CD8-positive, alpha-beta memory T cell (primary cell): ENCODE measurements at regions not wholly inside any gene's neighbourhood (a gene's known extent, or its start where the extent isn't known, plus 50 kb on each side); places are given as distances from the start of the nearest gene placed in this dataset.
A peak's percentile ranks its signal among the peaks of the same experiment; 100 is the strongest.

Experiments used
- CTCF ChIA-PET: fragments of 350-600 bp; sonication (Branson Sonifier 250); formaldehyde crosslinking; loops from one replicate; lab custom pipeline; 2021; ENCODE audit warnings: antibody characterized with exemption; lab: Charles Lee
- POLR2A ChIA-PET: fragments of 350-600 bp; sonication (Branson Sonifier 250); formaldehyde crosslinking; loops from one replicate; lab custom pipeline; 2021; ENCODE audit warnings: antibody characterized with exemption; lab: Charles Lee
- DNase-seq, 5 donors: peaks; one replicate each; pipeline versions ENCODE4 v3.0.0 to v3.0.0-alpha.2; 2020 to 2022; ENCODE audit warnings: mixed read lengths in 1 of 5
- H3K27ac ChIP-seq: one replicate; pipeline ENCODE4 v1.7.0; 2013; ENCODE audit warnings: low read depth, mild to moderate bottlenecking, low read length, moderate library complexity
- H3K27me3 ChIP-seq: 2 replicates; pipeline ENCODE4 v1.7.0; 2013; ENCODE audit warnings: low read length, mild to moderate bottlenecking; ENCODE audit not compliant: insufficient read depth, poor library complexity, severe bottlenecking
- H3K36me3 ChIP-seq: 2 replicates; pipeline ENCODE4 v1.7.0; 2013; ENCODE audit warnings: mild to moderate bottlenecking, low read length, moderate library complexity; ENCODE audit not compliant: insufficient read depth
- H3K4me1 ChIP-seq: 2 replicates; pipeline ENCODE4 v1.7.0; 2013; ENCODE audit warnings: mild to moderate bottlenecking, low read length, moderate library complexity; ENCODE audit not compliant: insufficient read depth
- H3K4me3 ChIP-seq: 2 replicates; pipeline ENCODE4 v1.7.0; 2013; ENCODE audit warnings: mild to moderate bottlenecking, low read length
- H3K9me3 ChIP-seq: 2 replicates; pipeline ENCODE4 v1.7.0; 2013; ENCODE audit warnings: mild to moderate bottlenecking, low read length
- H3K27ac Mint-ChIP-seq, 8 donors: one replicate each; pipeline ENCODE4 v1.8.0; 2020 to 2021; ENCODE audit warnings: mixed read lengths in 8 of 8, mild to moderate bottlenecking in 6 of 8, inconsistent platforms in 3 of 8, moderate library complexity in 3 of 8
- H3K27me3 Mint-ChIP-seq, 2 donors: one replicate each; pipeline ENCODE4 v1.8.0; 2020 to 2021; ENCODE audit warnings: mixed read lengths in 2 of 2, mild to moderate bottlenecking in 1 of 2, moderate library complexity in 1 of 2
- H3K36me3 Mint-ChIP-seq, 3 donors: one replicate each; pipeline ENCODE4 v1.8.0; 2020 to 2021; ENCODE audit warnings: mixed read lengths in 3 of 3, inconsistent platforms in 1 of 3, mild to moderate bottlenecking in 1 of 3
- H3K4me1 Mint-ChIP-seq, 3 donors: one replicate each; pipeline ENCODE4 v1.8.0; 2020 to 2021; ENCODE audit warnings: mixed read lengths in 3 of 3, inconsistent platforms in 1 of 3, mild to moderate bottlenecking in 1 of 3
- H3K4me3 Mint-ChIP-seq, 7 donors: one replicate each; pipeline ENCODE4 v1.8.0; 2020 to 2021; ENCODE audit warnings: mixed read lengths in 7 of 7, mild to moderate bottlenecking in 6 of 7, moderate library complexity in 4 of 7, inconsistent platforms in 2 of 7
- H3K9me3 Mint-ChIP-seq, 5 donors: one replicate each; pipeline ENCODE4 v1.8.0; 2020 to 2022; ENCODE audit warnings: mixed read lengths in 5 of 5, mild to moderate bottlenecking in 3 of 5, moderate library complexity in 2 of 5, inconsistent platforms in 1 of 5

DNA sequence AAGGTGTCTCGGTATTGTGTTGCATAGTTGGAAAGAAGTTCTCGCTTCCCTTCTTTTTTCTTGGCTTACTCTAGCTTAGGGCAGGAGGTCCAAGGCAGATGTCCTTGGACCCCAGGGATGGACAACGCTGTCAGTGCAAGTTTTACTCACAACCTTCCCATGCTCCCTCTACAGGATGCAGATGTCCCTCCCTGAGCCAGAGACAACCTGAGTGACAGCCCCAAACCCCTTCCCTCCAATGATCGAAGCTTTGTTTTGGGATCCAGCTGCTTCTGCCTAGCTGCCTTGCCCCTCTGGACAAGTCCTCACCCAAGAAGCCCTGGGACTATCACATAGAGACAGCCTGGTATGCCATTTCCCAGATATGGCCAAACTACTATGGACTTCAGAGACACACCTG, 112.0 kb upstream of the RAP1B start:
- Histone ChIP-seq H3K27me3 (no peaks in the 10 kb centered on the region), H3K27ac (no peak overlapping the region), H3K36me3 (no peaks in the 10 kb centered on the region), H3K4me1 (no peaks in the 10 kb centered on the region), H3K9me3 (no peaks in the 10 kb centered on the region), H3K4me3 (no peak overlapping the region)
- ChIA-PET POLR2A (no interaction called here), CTCF (no interaction called here)
- Mint-ChIP-seq H3K9me3 (no peaks in the 10 kb centered on the region), H3K36me3 (peaks cover 0 to 5% (median 2%) of the 10 kb centered on the region in 3 donors), H3K4me1 (peaks cover 20 to 25% (median 24%) of the 10 kb centered on the region in 3 donors), H3K27me3 (no peaks in the 10 kb centered on the region), H3K27ac (no peak overlapping the region), H3K4me3 (peak overlapping the region in 3 of 7 donors; percentile 5 to 20 (median 14))
- DNase-seq, result no peak

DNA sequence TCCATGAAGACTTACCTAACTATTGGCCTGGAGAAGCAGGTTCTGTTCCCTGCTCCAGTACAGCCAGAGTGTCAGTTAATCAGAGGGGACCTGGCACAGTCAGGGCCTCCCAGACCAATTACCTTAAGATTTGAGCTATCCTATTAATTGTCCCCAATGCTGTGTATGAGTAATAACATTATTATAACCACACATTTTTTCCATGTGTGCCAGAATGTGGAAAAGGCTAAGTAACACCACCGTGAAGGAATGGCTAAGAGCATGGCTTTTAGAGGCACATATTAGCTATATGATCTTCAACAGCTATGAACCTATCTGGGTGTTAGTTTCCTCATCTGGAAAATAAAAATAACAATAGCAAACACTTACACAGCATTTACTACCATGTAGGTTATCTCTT, 111.1 kb upstream of the RAP1B start:
- no peak overlapping the region for H3K27ac Mint-ChIP-seq
- CTCF ChIA-PET, result no interaction called here

DNA sequence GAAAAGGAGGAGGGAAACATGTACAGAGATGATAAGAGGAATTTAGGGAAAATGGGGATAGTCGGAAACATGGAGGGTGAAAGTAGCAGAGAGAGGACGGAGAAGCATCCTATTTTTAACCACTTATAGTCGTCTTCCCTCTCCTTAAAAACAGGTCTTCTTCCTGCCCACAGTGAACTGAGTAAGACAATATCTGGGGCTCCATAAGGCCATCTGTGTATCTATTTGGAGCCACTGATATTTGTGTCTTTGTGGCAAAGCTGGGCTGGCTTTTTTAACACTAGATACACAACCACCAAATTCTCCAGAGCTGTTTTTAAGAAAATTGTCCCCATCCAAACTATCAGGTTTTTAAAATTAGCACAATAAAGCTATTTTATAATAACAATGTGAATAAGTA, 109.5 kb upstream of the RAP1B start:
- Histone ChIP-seq H3K36me3 (no peaks in the 10 kb centered on the region), H3K4me3 (no peak overlapping the region), H3K9me3 (no peaks in the 10 kb centered on the region), H3K27me3 (no peaks in the 10 kb centered on the region), H3K4me1 (no peaks in the 10 kb centered on the region), H3K27ac (no peak overlapping the region)
- no peak overlapping the region for H3K27ac Mint-ChIP-seq
- H3K4me3 Mint-ChIP-seq, result no peak overlapping the region
- H3K4me1 Mint-ChIP-seq, result peaks cover 22 to 25% (median 24%) of the 10 kb centered on the region in 3 donors
- H3K27me3 Mint-ChIP-seq, result no peaks in the 10 kb centered on the region
- CTCF ChIA-PET, result no interaction called here
- H3K36me3 Mint-ChIP-seq, result peaks cover 0 to 8% (median 4%) of the 10 kb centered on the region in 3 donors
- DNase-seq, result no peak
- no peaks in the 10 kb centered on the region for H3K9me3 Mint-ChIP-seq
- POLR2A ChIA-PET, result no interaction called here

More for the DNA sequence above, 111.1 kb upstream of the RAP1B start:
- H3K4me1 ChIP-seq, result no peaks in the 10 kb centered on the region
- H3K36me3 Mint-ChIP-seq, result peaks cover 0 to 5% (median 4%) of the 10 kb centered on the region in 3 donors
- POLR2A ChIA-PET, result no interaction called here
- H3K4me3 ChIP-seq, result no peak overlapping the region
- no peaks in the 10 kb centered on the region for H3K36me3 ChIP-seq
- H3K9me3 Mint-ChIP-seq, result no peaks in the 10 kb centered on the region
- H3K27me3 Mint-ChIP-seq, result no peaks in the 10 kb centered on the region
- DNase-seq, result no peak
- peaks cover 22 to 25% (median 24%) of the 10 kb centered on the region in 3 donors for H3K4me1 Mint-ChIP-seq
- no peaks in the 10 kb centered on the region for H3K9me3 ChIP-seq
- no peak overlapping the region for H3K4me3 Mint-ChIP-seq
- H3K27me3 ChIP-seq, result no peaks in the 10 kb centered on the region
- H3K27ac ChIP-seq, result no peak overlapping the region

DNA sequence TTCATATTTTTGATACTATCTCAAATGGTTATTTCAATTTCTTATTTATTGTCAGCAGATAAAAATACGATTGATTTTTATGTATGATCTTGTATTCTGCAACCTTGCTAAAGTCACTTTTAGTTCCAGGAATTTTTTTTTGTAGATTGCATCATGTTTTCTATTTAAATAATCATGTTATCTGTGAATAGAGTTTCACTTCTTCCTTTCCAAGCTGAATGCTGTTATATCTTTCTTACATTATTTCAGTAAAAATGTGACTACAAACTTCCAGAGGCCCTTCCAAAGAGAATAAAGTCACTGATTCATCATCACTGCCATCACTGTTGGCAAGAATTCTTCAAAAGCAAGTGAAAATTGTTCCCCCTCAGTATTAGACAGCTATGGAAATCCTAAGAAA, 104.7 kb upstream of the RAP1B start:
- POLR2A ChIA-PET, result no interaction called here
- Mint-ChIP-seq H3K27ac (no peak overlapping the region), H3K4me1 (peaks cover 0 to 1% (median 0%) of the 10 kb centered on the region in 3 donors)

DNA sequence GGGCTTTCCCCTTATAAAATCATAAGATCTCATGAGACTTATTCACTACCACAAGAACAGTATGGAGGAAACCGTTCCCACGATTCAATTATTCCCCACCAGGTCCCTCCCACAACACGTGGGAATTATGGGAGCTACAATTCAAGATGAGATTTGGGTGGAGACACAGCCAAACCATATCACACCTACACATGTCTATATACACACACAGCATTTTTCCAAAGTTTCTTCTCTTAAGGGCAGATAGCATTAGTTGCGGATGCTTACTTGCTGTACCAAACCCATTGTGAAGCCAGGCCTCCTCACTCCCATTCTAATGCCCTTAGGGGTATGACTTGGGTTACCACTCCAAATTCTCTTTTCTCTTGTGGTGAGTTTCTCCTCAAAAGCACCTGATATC, 104.1 kb upstream of the RAP1B start:
- peaks cover 0 to 13% (median 3%) of the 10 kb centered on the region in 3 donors for H3K36me3 Mint-ChIP-seq
- no peaks in the 10 kb centered on the region for H3K9me3 Mint-ChIP-seq
- H3K27ac Mint-ChIP-seq, result no peak overlapping the region
- Histone ChIP-seq H3K4me3 (no peak overlapping the region), H3K9me3 (no peaks in the 10 kb centered on the region), H3K36me3 (no peaks in the 10 kb centered on the region), H3K27me3 (no peaks in the 10 kb centered on the region), H3K27ac (no peak overlapping the region), H3K4me1 (no peaks in the 10 kb centered on the region)
- peaks cover 0 to 1% (median 0%) of the 10 kb centered on the region in 3 donors for H3K4me1 Mint-ChIP-seq
- POLR2A ChIA-PET, result no interaction called here
- no peaks in the 10 kb centered on the region for H3K27me3 Mint-ChIP-seq
- CTCF ChIA-PET, result no interaction called here
- no peak for DNase-seq
- no peak overlapping the region for H3K4me3 Mint-ChIP-seq

More for the DNA sequence above, 104.7 kb upstream of the RAP1B start:
- H3K4me1 ChIP-seq, result no peaks in the 10 kb centered on the region
- no peak overlapping the region for H3K27ac ChIP-seq
- CTCF ChIA-PET, result no interaction called here
- DNase-seq, result no peak
- no peaks in the 10 kb centered on the region for H3K9me3 Mint-ChIP-seq
- no peak overlapping the region for H3K4me3 ChIP-seq
- H3K4me3 Mint-ChIP-seq, result no peak overlapping the region
- no peaks in the 10 kb centered on the region for H3K27me3 Mint-ChIP-seq
- no peaks in the 10 kb centered on the region for H3K27me3 ChIP-seq
- H3K9me3 ChIP-seq, result no peaks in the 10 kb centered on the region
- no peaks in the 10 kb centered on the region for H3K36me3 ChIP-seq
- H3K36me3 Mint-ChIP-seq, result peaks cover 0 to 13% (median 3%) of the 10 kb centered on the region in 3 donors

DNA sequence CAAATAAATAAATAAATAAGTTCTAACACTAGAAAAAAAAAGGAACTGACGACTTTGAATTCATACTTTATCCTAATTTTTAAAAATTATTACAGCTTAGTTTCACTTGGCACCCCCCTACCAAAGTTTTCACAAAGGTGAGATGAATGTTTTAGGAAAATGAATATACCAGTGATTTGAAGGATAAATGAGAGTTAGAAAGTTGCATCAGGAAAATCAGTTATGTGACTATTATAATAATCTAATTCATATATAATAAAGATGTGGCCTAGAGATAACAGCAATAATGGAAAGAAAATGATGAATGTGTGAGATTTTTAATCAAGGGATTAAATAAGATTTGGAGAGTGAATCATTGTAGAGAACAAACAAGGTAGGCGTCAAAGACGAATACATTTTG, 103.0 kb upstream of the RAP1B start:
- Histone ChIP-seq H3K27me3 (no peaks in the 10 kb centered on the region), H3K36me3 (no peaks in the 10 kb centered on the region), H3K27ac (no peak overlapping the region), H3K9me3 (no peaks in the 10 kb centered on the region), H3K4me1 (no peaks in the 10 kb centered on the region), H3K4me3 (no peak overlapping the region)
- H3K36me3 Mint-ChIP-seq, result peaks cover 0 to 16% (median 3%) of the 10 kb centered on the region in 3 donors
- H3K4me3 Mint-ChIP-seq, result no peak overlapping the region
- no peaks in the 10 kb centered on the region for H3K9me3 Mint-ChIP-seq
- DNase-seq, result no peak
- CTCF ChIA-PET, result no interaction called here
- POLR2A ChIA-PET, result no interaction called here
- H3K27ac Mint-ChIP-seq, result no peak overlapping the region
- H3K4me1 Mint-ChIP-seq, result peaks cover 0 to 1% (median 0%) of the 10 kb centered on the region in 3 donors
- no peaks in the 10 kb centered on the region for H3K27me3 Mint-ChIP-seq

DNA sequence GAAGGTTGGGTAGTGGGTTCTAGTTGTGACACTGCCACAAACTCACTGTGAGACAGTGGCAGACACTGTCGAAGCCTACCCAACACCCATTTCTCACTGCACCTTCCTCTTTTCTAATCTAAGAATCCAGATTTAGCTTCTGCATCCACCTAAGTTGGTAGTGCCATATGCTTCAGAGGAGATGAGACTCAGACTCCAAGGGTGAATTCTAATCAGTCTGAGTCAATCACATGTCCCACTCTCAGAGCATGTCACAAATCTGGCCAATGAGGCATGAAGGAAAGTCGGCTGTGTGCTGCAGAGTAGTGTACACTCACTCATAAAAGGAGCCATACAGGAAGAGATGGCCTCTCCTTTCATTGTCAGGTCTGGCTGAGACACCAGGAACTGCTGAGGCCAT, 102.1 kb upstream of the RAP1B start:
- POLR2A ChIA-PET, result no interaction called here
- H3K36me3 Mint-ChIP-seq, result peaks cover 0 to 18% (median 4%) of the 10 kb centered on the region in 3 donors
- H3K27me3 Mint-ChIP-seq, result no peaks in the 10 kb centered on the region
- H3K4me1 Mint-ChIP-seq, result peaks cover 0 to 1% (median 0%) of the 10 kb centered on the region in 3 donors
- Histone ChIP-seq H3K4me1 (no peaks in the 10 kb centered on the region), H3K36me3 (no peaks in the 10 kb centered on the region), H3K9me3 (no peaks in the 10 kb centered on the region), H3K27me3 (no peaks in the 10 kb centered on the region), H3K27ac (no peak overlapping the region), H3K4me3 (no peak overlapping the region)
- no peak overlapping the region for H3K27ac Mint-ChIP-seq
- no peak for DNase-seq
- CTCF ChIA-PET, result no interaction called here
- no peaks in the 10 kb centered on the region for H3K9me3 Mint-ChIP-seq
- no peak overlapping the region for H3K4me3 Mint-ChIP-seq

DNA sequence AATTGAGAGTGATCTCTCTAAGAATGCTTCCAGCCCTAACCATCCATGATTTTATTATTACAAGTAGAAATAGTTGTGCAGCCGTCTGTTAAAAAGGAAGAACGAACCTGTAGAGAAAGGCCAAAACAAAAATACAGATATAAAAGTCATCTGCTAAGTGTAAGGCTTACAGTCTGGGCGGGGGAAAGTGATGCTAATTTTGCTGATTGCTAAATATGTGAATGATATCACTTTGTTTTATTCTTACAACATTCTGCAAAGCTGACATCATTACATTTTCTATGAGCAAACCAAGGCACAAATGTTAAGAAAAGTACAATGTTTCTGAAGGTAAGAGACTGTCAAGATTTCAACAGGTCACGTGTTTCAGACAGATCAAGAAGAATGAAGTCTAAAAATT, 101.5 kb upstream of the RAP1B start:
- no peaks in the 10 kb centered on the region for H3K9me3 Mint-ChIP-seq
- H3K36me3 Mint-ChIP-seq, result peaks cover 0 to 18% (median 4%) of the 10 kb centered on the region in 3 donors
- H3K4me1 Mint-ChIP-seq, result peaks cover 0 to 1% (median 0%) of the 10 kb centered on the region in 3 donors
- ChIA-PET CTCF (no interaction called here), POLR2A (interaction anchor here (0.5 kb wide), 1 partner anchor 145 kb away, joined by 4 read pairs; no protein-coding TSS in a partner anchor)
- DNase-seq, result no peak
- no peak overlapping the region for H3K4me3 Mint-ChIP-seq
- no peak overlapping the region for H3K27ac ChIP-seq
- no peaks in the 10 kb centered on the region for H3K9me3 ChIP-seq
- no peak overlapping the region for H3K4me3 ChIP-seq
- H3K4me1 ChIP-seq, result no peaks in the 10 kb centered on the region
- no peaks in the 10 kb centered on the region for H3K27me3 ChIP-seq
- no peaks in the 10 kb centered on the region for H3K36me3 ChIP-seq
- no peak overlapping the region for H3K27ac Mint-ChIP-seq
- no peaks in the 10 kb centered on the region for H3K27me3 Mint-ChIP-seq
